HepG2 (cell line): ENCODE measurements at regions not wholly inside any gene's neighbourhood (a gene's known extent, or its start where the extent isn't known, plus 50 kb on each side); places are given as distances from the start of the nearest gene placed in this dataset.

Experiments used
- ARNTL ChIP-seq: sonication (generic); formaldehyde crosslinking; IDR thresholded peaks from 2 replicates; pipeline ENCODE4 v1.4.0; 2020; ENCODE audit warnings: mild to moderate bottlenecking, missing genetic modification reagents
- EED ChIP-seq: sonication (generic); formaldehyde crosslinking; IDR thresholded peaks from 2 replicates; pipeline ENCODE4 v1.5.0; 2020; ENCODE audit warnings: mild to moderate bottlenecking, missing genetic modification reagents
- EZH2 ChIP-seq: conservative IDR thresholded peaks from 2 replicates; pipeline ENCODE4 v1.6.1; 2012; ENCODE audit warnings: mild to moderate bottlenecking, low read depth, low read length, moderate library complexity
- MAFG ChIP-seq: sonication (generic); formaldehyde crosslinking; IDR thresholded peaks from 2 replicates; pipeline ENCODE4 v1.5.1; 2020; ENCODE audit warnings: mild to moderate bottlenecking, missing genetic modification reagents
- MTA3 ChIP-seq: sonication (generic); formaldehyde crosslinking; IDR thresholded peaks from 2 replicates; pipeline ENCODE4 v1.4.0; 2020; ENCODE audit warnings: missing genetic modification reagents
- NR2F2 ChIP-seq: IDR thresholded peaks from 2 replicates; pipeline ENCODE4 v1.6.1; 2012; ENCODE audit warnings: low read depth, inconsistent platforms, borderline replicate concordance
- ZNF792 ChIP-seq: IDR thresholded peaks from 2 replicates; pipeline ENCODE4 v1.6.1; 2016
- TF ChIP-seq, protein P1 (sequence below): sonication (generic); formaldehyde crosslinking; IDR thresholded peaks from 2 replicates; pipeline ENCODE4 v1.8.1; 2023; ENCODE audit warnings: mild to moderate bottlenecking, inconsistent platforms, moderate library complexity, missing genetic modification reagents, borderline replicate concordance

DNA sequence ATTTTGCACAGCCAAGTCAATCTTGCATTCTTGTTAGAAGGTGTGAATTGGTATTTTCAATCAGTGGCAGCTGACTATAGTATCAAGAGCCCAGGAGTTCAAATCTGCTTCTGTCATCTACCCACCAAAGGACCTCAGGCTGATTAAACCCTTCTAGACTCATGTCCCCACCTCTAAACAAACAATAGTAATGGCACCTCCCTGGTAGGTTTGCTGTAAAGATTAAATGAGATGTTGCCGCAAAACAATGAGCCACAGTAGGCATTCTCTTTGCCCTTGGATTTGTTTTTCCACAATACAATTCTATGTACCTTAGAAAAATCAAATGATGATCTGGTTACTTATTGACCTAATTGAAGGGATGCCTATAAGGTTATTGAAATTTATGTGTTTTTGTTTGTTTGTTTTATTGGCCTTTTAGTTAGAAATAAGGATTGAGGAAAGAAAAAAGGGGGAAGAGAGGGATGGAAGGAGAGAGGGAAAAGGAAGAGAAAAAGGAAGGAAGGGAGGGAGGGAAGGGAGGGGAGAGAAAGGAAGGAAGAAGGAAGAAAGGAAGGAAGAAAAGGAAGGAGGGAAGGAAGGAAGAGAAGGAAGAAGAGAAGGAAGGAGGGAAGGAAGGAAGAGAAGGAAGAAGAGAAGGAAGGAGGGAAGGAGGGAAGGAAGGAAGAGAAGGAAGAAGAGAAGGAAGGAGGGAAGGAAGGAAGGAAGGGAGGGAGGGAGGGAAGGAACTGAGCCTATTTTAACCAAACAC, 110.7 kb downstream of the ETS2 start:
- TF ChIP-seq EZH2 (no peak), MAFG (CRISPR knock-in tag) (no peak), NR2F2 (no peak), EED (CRISPR knock-in tag) (no peak), ARNTL (CRISPR knock-in tag) (no peak), MTA3 (CRISPR knock-in tag) (no peak), ZNF792 (CRISPR knock-in tag) (no peak)
- TF ChIP-seq, protein P1, sequence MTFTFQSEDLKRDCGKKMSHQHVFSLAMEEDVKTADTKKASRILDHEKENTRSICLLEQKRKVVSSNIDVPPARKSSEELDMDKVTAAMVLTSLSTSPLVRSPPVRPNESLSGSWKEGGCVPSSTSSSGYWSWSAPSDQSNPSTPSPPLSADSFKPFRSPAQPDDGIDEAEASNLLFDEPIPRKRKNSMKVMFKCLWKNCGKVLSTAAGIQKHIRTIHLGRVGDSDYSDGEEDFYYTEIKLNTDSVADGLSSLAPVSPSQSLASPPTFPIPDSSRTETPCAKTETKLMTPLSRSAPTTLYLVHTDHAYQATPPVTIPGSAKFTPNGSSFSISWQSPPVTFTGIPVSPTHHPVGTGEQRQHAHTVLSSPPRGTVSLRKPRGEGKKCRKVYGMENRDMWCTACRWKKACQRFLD (CRISPR knock-in tag), result no peak
